GM18870 (cell line): ENCODE measurements at regions not wholly inside any gene's neighbourhood (a gene's known extent, or its start where the extent isn't known, plus 50 kb on each side); places are given as distances from the start of the nearest gene placed in this dataset.

Source experiments
- ATAC-seq: cut with Tn5 transposase; IDR thresholded peaks from one replicate; pipeline ENCODE4 v1.9.1; 2021; ENCODE audit warnings: moderate library complexity; ENCODE audit not compliant: unreplicated experiment

- ATAC-seq: no peak
Observed at GRCh38 chr13:87868731-87869130, 197.6 kb downstream of the SLITRK5 start.

GRCh38 chr13:87872813-87873212, 201.6 kb downstream of the SLITRK5 start:
- no peak for ATAC-seq

- ATAC-seq: no peak
Observed at GRCh38 chr13:87877477-87877876, 206.3 kb downstream of the SLITRK5 start.

- no peak for ATAC-seq
Observed at GRCh38 chr13:87878706-87879105, 207.5 kb downstream of the SLITRK5 start.

- no peak for ATAC-seq
Observed at GRCh38 chr13:87884884-87885283, 213.7 kb downstream of the SLITRK5 start.

GRCh38 chr13:87887459-87888123, 216.4 kb downstream of the SLITRK5 start:
- ATAC-seq: no peak

GRCh38 chr13:87889254-87889653, 218.1 kb downstream of the SLITRK5 start:
- ATAC-seq: no peak

- ATAC-seq: no peak
Observed at GRCh38 chr13:87893186-87893585, 222.0 kb downstream of the SLITRK5 start.

GRCh38 chr13:87894059-87894458, 222.9 kb downstream of the SLITRK5 start:
- ATAC-seq: no peak

- ATAC-seq: no peak
Observed at GRCh38 chr13:87903553-87903952, 232.4 kb downstream of the SLITRK5 start.

GRCh38 chr13:87906411-87906810, 235.2 kb downstream of the SLITRK5 start:
- ATAC-seq: no peak

GRCh38 chr13:87907202-87907601, 236.0 kb downstream of the SLITRK5 start:
- no peak for ATAC-seq

GRCh38 chr13:87919956-87920355, 248.8 kb downstream of the SLITRK5 start:
- no peak for ATAC-seq

- no peak for ATAC-seq
Observed at GRCh38 chr13:87923753-87924152, 252.6 kb downstream of the SLITRK5 start.

GRCh38 chr13:87925006-87925405, 253.8 kb downstream of the SLITRK5 start:
- ATAC-seq: no peak

GRCh38 chr13:87940776-87941175, 269.6 kb downstream of the SLITRK5 start:
- no peak for ATAC-seq

- ATAC-seq: no peak
Observed at GRCh38 chr13:87941226-87941625, 270.1 kb downstream of the SLITRK5 start.

- no peak for ATAC-seq
Observed at GRCh38 chr13:87942205-87942604, 271.0 kb downstream of the SLITRK5 start.

- no peak for ATAC-seq
Observed at GRCh38 chr13:87944038-87944437, 272.9 kb downstream of the SLITRK5 start.

GRCh38 chr13:87952377-87952776, 281.2 kb downstream of the SLITRK5 start:
- ATAC-seq: no peak

- ATAC-seq: no peak
Observed at GRCh38 chr13:87953381-87953780, 282.2 kb downstream of the SLITRK5 start.

GRCh38 chr13:87954091-87954490, 282.9 kb downstream of the SLITRK5 start:
- ATAC-seq: no peak

- ATAC-seq: no peak
Observed at GRCh38 chr13:87961546-87961945, 290.4 kb downstream of the SLITRK5 start.
